PC-3 (cell line): ENCODE measurements at regions not wholly inside any gene's neighbourhood (a gene's known extent, or its start where the extent isn't known, plus 50 kb on each side); places are given as distances from the start of the nearest gene placed in this dataset.
"Not testable (repeated sequence)": the region's sequence is repeated elsewhere in the genome, so short reads cannot be mapped to it uniquely, and the experiment has no call there.

Experiments
- ATAC-seq: fragments of 200-7000 bp; cut with Tn5 transposase; 2 replicates; pipeline ENCODE4 v1.9.1; 2020; ENCODE audit warnings: mild to moderate bottlenecking, moderate library complexity
- BruUV-seq: library from RNA; stranded (reverse); fragments of 400-500 nt; replicated peaks from 2 replicates; lab custom pipeline; 2021; lab: Mats Ljungman, UMichigan
- CTCF ChIA-PET: fragments of 300-600 bp; sonication (Branson Sonifier 250); formaldehyde crosslinking; loops from one replicate; lab custom pipeline; 2022; ENCODE audit warnings: antibody characterized with exemption; lab: Charles Lee
- POLR2A ChIA-PET: fragments of 300-600 bp; sonication (Branson Sonifier 250); formaldehyde crosslinking; loops from one replicate; lab custom pipeline; 2022; ENCODE audit warnings: antibody characterized with exemption; ENCODE audit not compliant: unreplicated experiment; lab: Charles Lee
- DNase-seq: peaks from one replicate; pipeline ENCODE4 v3.0.0-alpha.2; 2015
- H2AFZ ChIP-seq: fragments of 300-600 bp; sonication (generic); 2 replicates; pipeline ENCODE4 v1.6.0; 2016; ENCODE audit warnings: antibody characterized with exemption, low read length
- H3F3A ChIP-seq: fragments of 300-600 bp; sonication (generic); one replicate; pipeline ENCODE4 v1.6.0; 2017; ENCODE audit warnings: antibody characterized with exemption, low read length, control low read depth, mild to moderate bottlenecking; ENCODE audit not compliant: unreplicated experiment
- H3K27ac ChIP-seq: fragments of 300-600 bp; sonication (generic); 2 replicates; pipeline ENCODE4 v1.5.1; 2016; ENCODE audit warnings: mild to moderate bottlenecking, low read length
- H3K27me3 ChIP-seq: fragments of 300-600 bp; sonication (generic); 2 replicates; pipeline ENCODE4 v1.6.1; 2016; ENCODE audit warnings: low read length, mixed read lengths
- H3K36me3 ChIP-seq: fragments of 300-600 bp; sonication (generic); 2 replicates; pipeline ENCODE4 v1.6.1; 2016; ENCODE audit warnings: low read depth, mixed run types, low read length, mixed read lengths
- H3K4me1 ChIP-seq: fragments of 300-600 bp; sonication (generic); 2 replicates; pipeline ENCODE4 v1.5.1; 2016; ENCODE audit warnings: low read length; ENCODE audit not compliant: insufficient read depth
- H3K4me2 ChIP-seq: fragments of 300-600 bp; sonication (generic); 2 replicates; pipeline ENCODE4 v1.6.0; 2016; ENCODE audit warnings: low read length
- H3K4me3 ChIP-seq: fragments of 300-600 bp; sonication (generic); 2 replicates; pipeline ENCODE4 v1.5.1; 2016; ENCODE audit warnings: mild to moderate bottlenecking, low read length, mixed read lengths
- H3K79me2 ChIP-seq: fragments of 300-600 bp; sonication (generic); 2 replicates; pipeline ENCODE4 v1.6.1; 2017; ENCODE audit warnings: low read length, mixed read lengths
- H3K9ac ChIP-seq: fragments of 300-600 bp; sonication (generic); 2 replicates; pipeline ENCODE4 v1.6.0; 2016; ENCODE audit warnings: mild to moderate bottlenecking, low read length
- H3K9me2 ChIP-seq: fragments of 300-600 bp; sonication (generic); replicated peaks from 2 replicates; pipeline ENCODE4 v1.6.1; 2016; ENCODE audit warnings: mixed run types, low read length, mixed read lengths
- H3K9me3 ChIP-seq: fragments of 300-600 bp; sonication (generic); 2 replicates; pipeline ENCODE4 v1.6.1; 2016; ENCODE audit warnings: low read length, mixed read lengths
- H4K20me1 ChIP-seq: fragments of 300-600 bp; sonication (generic); 2 replicates; pipeline ENCODE4 v1.6.1; 2016; ENCODE audit warnings: low read length, mixed read lengths
- EZH2 ChIP-seq: fragments of 300-600 bp; sonication (generic); IDR thresholded peaks from one replicate; pipeline ENCODE4 v1.6.1; 2017; ENCODE audit warnings: antibody characterized with exemption, mild to moderate bottlenecking, low read length; ENCODE audit not compliant: unreplicated experiment
- EZH2phosphoT487 ChIP-seq: fragments of 300-600 bp; sonication (generic); IDR thresholded peaks from 2 replicates; pipeline ENCODE4 v1.6.1; 2018; ENCODE audit warnings: mild to moderate bottlenecking, antibody characterized with exemption, low read length, borderline replicate concordance
- intact Hi-C: fragments of 100-400 bp; cut with micrococcal nuclease; formaldehyde crosslinking; loops from 2 replicates; pipeline ENCODE4 v1.9.0; 2023
- TF ChIP-seq, protein P1 (sequence below): fragments of 300-600 bp; sonication (generic); conservative IDR thresholded peaks from 2 replicates; pipeline ENCODE4 v1.5.1; 2017; ENCODE audit warnings: antibody characterized with exemption, low read depth, mild to moderate bottlenecking, low read length

DNA sequence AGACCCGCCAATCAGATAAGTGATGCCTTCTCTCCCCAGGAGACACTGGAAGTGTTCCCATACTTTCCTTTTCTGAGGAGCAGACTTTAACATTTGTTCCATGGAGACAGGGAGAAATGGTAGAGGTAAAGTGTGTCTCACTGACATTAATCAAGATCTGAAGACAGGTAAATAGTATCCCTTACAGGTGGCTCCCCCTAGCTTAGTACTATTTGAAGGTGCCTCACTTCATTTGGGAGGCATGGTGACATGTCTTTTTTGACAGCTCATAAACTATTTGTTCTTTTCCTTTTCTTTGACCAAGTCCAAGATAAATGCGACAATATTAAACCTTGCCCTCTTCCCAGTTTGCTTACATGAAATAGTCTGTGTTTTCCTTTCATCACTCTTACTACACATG, 485.6 kb upstream of the IL12A start:
- Histone ChIP-seq H3K9me3 (no peaks in the 10 kb centered on the region), H3K27me3 (0 out of 2 replicates have a peak, but pooled peaks cover 4% of the 10 kb centered on the region), H2AFZ (no peak overlapping the region), H4K20me1 (no peaks in the 10 kb centered on the region), H3K4me1 (no peaks in the 10 kb centered on the region; the same call in 1 of the 2 replicates), H3K9me2 (no peaks in the 10 kb centered on the region), H3K27ac (no peak overlapping the region), H3K9ac (no peak overlapping the region), H3F3A (no peaks in the 10 kb centered on the region), H3K79me2 (no peaks in the 10 kb centered on the region), H3K4me3 (no peak overlapping the region), H3K36me3 (no peaks in the 10 kb centered on the region), H3K4me2 (no peak overlapping the region)
- ATAC-seq: no peak
- DNase-seq: no peak
- ChIA-PET POLR2A (no interaction called here), CTCF (no interaction called here)
- intact Hi-C loops: no loop called here
- TF ChIP-seq, protein P1, sequence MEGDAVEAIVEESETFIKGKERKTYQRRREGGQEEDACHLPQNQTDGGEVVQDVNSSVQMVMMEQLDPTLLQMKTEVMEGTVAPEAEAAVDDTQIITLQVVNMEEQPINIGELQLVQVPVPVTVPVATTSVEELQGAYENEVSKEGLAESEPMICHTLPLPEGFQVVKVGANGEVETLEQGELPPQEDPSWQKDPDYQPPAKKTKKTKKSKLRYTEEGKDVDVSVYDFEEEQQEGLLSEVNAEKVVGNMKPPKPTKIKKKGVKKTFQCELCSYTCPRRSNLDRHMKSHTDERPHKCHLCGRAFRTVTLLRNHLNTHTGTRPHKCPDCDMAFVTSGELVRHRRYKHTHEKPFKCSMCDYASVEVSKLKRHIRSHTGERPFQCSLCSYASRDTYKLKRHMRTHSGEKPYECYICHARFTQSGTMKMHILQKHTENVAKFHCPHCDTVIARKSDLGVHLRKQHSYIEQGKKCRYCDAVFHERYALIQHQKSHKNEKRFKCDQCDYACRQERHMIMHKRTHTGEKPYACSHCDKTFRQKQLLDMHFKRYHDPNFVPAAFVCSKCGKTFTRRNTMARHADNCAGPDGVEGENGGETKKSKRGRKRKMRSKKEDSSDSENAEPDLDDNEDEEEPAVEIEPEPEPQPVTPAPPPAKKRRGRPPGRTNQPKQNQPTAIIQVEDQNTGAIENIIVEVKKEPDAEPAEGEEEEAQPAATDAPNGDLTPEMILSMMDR: no peak
- TF ChIP-seq EZH2 (no peak), EZH2phosphoT487 (no peak)
- no TSS peak for BruUV-seq

DNA sequence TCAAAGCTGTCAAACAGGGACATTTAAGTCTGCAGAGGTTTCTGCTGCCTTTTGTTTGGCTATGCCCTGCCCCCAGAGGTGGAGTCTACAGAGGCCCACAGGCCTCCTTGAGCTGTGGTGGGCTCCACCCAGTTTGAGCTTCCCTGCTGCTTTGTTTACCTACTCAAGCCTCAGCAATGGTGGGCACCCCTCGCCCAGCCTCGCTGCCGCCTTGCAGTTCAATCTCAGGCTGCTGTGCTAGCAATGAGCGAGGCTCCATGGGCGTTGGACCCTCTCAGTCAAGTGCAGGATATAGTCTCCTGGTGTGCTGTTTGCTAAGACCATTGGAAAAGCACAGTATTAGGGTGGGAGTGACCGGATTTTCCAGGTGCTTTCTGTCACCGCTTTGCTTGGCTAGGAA, 477.6 kb upstream of the IL12A start:
- ATAC-seq, H3K79me2 ChIP-seq, intact Hi-C loops, H3K9me2 ChIP-seq, H3K9me3 ChIP-seq, BruUV-seq, H3K4me1 ChIP-seq, H4K20me1 ChIP-seq, H3K4me3 ChIP-seq, POLR2A ChIA-PET, DNase-seq, H3K9ac ChIP-seq, H3K4me2 ChIP-seq, H3K27ac ChIP-seq, H2AFZ ChIP-seq, H3K36me3 ChIP-seq, H3F3A ChIP-seq, CTCF ChIA-PET, H3K27me3 ChIP-seq: not testable (repeated sequence)

DNA sequence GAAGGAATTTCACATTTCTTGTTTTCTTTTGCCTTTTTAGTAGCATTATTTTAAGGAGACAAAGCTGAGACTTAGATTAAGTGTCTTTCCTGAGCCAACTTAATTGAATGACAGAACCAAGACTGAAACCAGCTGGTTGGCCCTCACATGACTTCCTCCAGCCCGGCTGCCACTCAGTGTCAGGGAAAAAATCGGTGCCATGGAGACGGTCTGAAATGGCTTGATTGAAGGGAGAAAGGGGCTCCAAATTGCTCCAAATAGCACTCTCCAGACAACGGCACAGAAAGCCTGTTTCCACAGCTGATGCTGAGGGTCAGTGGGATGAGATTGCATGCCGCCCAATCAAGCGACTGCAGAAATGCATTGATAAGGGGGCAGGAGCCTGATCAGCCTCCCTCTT, 475.2 kb upstream of the IL12A start:
- no peaks in the 10 kb centered on the region for H3K79me2 ChIP-seq
- H3K9ac ChIP-seq: no peak overlapping the region
- ChIA-PET CTCF (no interaction called here), POLR2A (no interaction called here)
- no peak overlapping the region for H3K4me2 ChIP-seq
- TF ChIP-seq EZH2: no peak
- no peak for TF ChIP-seq EZH2phosphoT487
- TF ChIP-seq, protein P1: no peak
- no peaks in the 10 kb centered on the region for H3F3A ChIP-seq
- H3K9me2 ChIP-seq: no peaks in the 10 kb centered on the region
- ATAC-seq (no peak), DNase-seq (no peak)
- no peak overlapping the region for H2AFZ ChIP-seq
- peaks cover 6% of the 10 kb centered on the region; the same call in 1 of the 2 replicates for H3K27me3 ChIP-seq
- H3K36me3 ChIP-seq: no peaks in the 10 kb centered on the region
- intact Hi-C loops: no loop called here
- H3K9me3 ChIP-seq: no peaks in the 10 kb centered on the region
- no peak overlapping the region for H3K27ac ChIP-seq
- no peaks in the 10 kb centered on the region for H4K20me1 ChIP-seq
- BruUV-seq: no TSS peak
- H3K4me3 ChIP-seq: no peak overlapping the region
- H3K4me1 ChIP-seq: no peaks in the 10 kb centered on the region
